ENCODE measurements at regions not wholly inside any gene's neighbourhood (a gene's known extent, or its start where the extent isn't known, plus 50 kb on each side); places are given as distances from the start of the nearest gene placed in this dataset.

GRCh38 chr11:12600829-12601228 lies 73.4 kb upstream of the TEAD1 start:
- H4K20me1 ChIP-seq (ENCODE audit: insufficient read depth): no peaks in the 10 kb centered on the region
- no peaks in the 10 kb centered on the region for H3K9me3 ChIP-seq
- no peaks in the 10 kb centered on the region for H3K27me3 ChIP-seq (ENCODE audit: insufficient read depth)
- TF ChIP-seq FOXM1 (IDR thresholded peaks at IDR 0.05; ENCODE audit: low read depth): no peak
- TF ChIP-seq JUND (IDR thresholded peaks at IDR 0.05): no peak
- no peak for TF ChIP-seq POLR2AphosphoS5 (IDR thresholded peaks at IDR 0.05; ENCODE audit: low read depth, low read length)
- no peak overlapping the region for H3K4me3 ChIP-seq (ENCODE audit: low read depth in 2 of 2, low read length in 1 of 2)
- WGBS (ENCODE audit: low lambda C conversion rate): 93% methylated on average over 6 of the region's 6 CpGs
- DNase-seq: no peak
- no peak overlapping the region for H3K4me2 ChIP-seq
- peaks cover 12% of the 10 kb centered on the region for H3F3A ChIP-seq (replicated peaks; ENCODE audit: insufficient read depth)
- H3K9ac ChIP-seq: no peak overlapping the region
- H2AFZ ChIP-seq (ENCODE audit: low read depth): no peak overlapping the region
- POLR2A ChIA-PET: no interaction called here
- no peaks in the 10 kb centered on the region for H3K79me2 ChIP-seq (ENCODE audit: insufficient read depth)
- CTCF ChIA-PET: interaction anchor here (0.6 to 1.9 kb wide), 6 partner anchors 9 to 288 kb away, joined by 3 to 6 read pairs (median 4); no protein-coding TSS in a partner anchor
- H3K9me2 ChIP-seq: no peaks in the 10 kb centered on the region
- peaks cover 0 to 2% of the 10 kb centered on the region in 2 experiments; a peak in 2 of 4 replicates for H3K4me1 ChIP-seq (ENCODE audit: control insufficient read depth in 1 of 2, insufficient read depth in 2 of 2, low read depth in 1 of 2, low read length in 1 of 2)
- H3K27ac ChIP-seq (ENCODE audit: low read depth in 2 of 2, low read length in 1 of 2): no peak overlapping the region
- H3K36me3 ChIP-seq (replicated peaks in 1 of 2; ENCODE audit: control insufficient read depth in 1 of 2, insufficient read depth in 2 of 2, low read length in 1 of 2): no peaks in the 10 kb centered on the region

DNA sequence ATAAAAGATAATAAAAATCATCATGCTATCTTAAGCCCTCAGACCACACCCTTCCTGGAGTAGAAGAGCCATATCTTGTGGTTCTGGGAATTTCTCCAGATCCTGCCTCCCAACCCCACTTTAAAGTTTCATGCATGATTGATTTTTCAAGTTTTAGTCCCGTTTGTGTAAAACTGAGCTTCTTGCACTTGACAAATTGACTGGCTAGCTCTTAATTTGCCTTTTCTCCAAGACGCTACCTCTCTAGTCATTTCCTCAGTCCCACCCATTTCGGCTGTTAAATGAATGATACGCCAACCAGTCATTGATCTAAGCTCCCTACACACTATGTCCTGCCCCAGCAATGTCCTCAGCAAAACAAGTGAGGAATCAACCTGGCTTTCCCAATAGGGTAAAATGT lies 71.8 kb upstream of the TEAD1 start:
- H3K9me3 ChIP-seq: no peaks in the 10 kb centered on the region
- POLR2A ChIA-PET: no interaction called here
- no peaks in the 10 kb centered on the region for H4K20me1 ChIP-seq (ENCODE audit: insufficient read depth)
- DNase-seq: no peak
- H3F3A ChIP-seq (replicated peaks; ENCODE audit: insufficient read depth): peaks cover 24% of the 10 kb centered on the region
- H3K4me3 ChIP-seq (ENCODE audit: low read depth in 2 of 2, low read length in 1 of 2): no peak overlapping the region
- no peak overlapping the region for H2AFZ ChIP-seq (ENCODE audit: low read depth)
- WGBS (ENCODE audit: low lambda C conversion rate): 70% methylated on average over 4 of the region's 4 CpGs
- no peak overlapping the region for H3K27ac ChIP-seq (ENCODE audit: low read depth in 2 of 2, low read length in 1 of 2)
- H3K4me1 ChIP-seq (ENCODE audit: control insufficient read depth in 1 of 2, insufficient read depth in 2 of 2, low read depth in 1 of 2, low read length in 1 of 2): peaks cover 0 to 2% of the 10 kb centered on the region in 2 experiments; a peak in 2 of 4 replicates
- no peaks in the 10 kb centered on the region for H3K27me3 ChIP-seq (ENCODE audit: insufficient read depth)
- no peak overlapping the region for H3K9ac ChIP-seq
- no peaks in the 10 kb centered on the region for H3K79me2 ChIP-seq (ENCODE audit: insufficient read depth)
- no peak for TF ChIP-seq ELF1 (IDR thresholded peaks at IDR 0.05)
- no peak for TF ChIP-seq NRF1 (IDR thresholded peaks at IDR 0.05; ENCODE audit: low read depth, low read length)
- TF ChIP-seq ZBTB33 (IDR thresholded peaks at IDR 0.05; ENCODE audit: borderline replicate concordance, low read depth): no peak
- no peak for TF ChIP-seq MEF2A (IDR thresholded peaks at IDR 0.05; ENCODE audit: borderline replicate concordance, low read depth)
- TF ChIP-seq USF2 (IDR thresholded peaks at IDR 0.05; ENCODE audit: borderline replicate concordance, low read depth, low read length): no peak
- no peak for TF ChIP-seq RXRA (IDR thresholded peaks at IDR 0.05; ENCODE audit: borderline replicate concordance, low read depth)
- no peak for TF ChIP-seq GATA2 (CRISPR knock-in tag; IDR thresholded peaks at IDR 0.05)
- no peak for TF ChIP-seq GABPA (IDR thresholded peaks at IDR 0.05; ENCODE audit: low read depth)
- no peak for TF ChIP-seq RFX5 (IDR thresholded peaks at IDR 0.05; ENCODE audit: low read length)
- no peak overlapping the region for H3K4me2 ChIP-seq
- no peaks in the 10 kb centered on the region for H3K36me3 ChIP-seq (replicated peaks in 1 of 2; ENCODE audit: control insufficient read depth in 1 of 2, insufficient read depth in 2 of 2, low read length in 1 of 2)
- no peaks in the 10 kb centered on the region for H3K9me2 ChIP-seq
- CTCF ChIA-PET: no interaction called here

Measured in SK-N-SH (cell line).